Endothelial cell of umbilical vein (primary cell): ENCODE measurements at regions not wholly inside any gene's neighbourhood (a gene's known extent, or its start where the extent isn't known, plus 50 kb on each side); places are given as distances from the start of the nearest gene placed in this dataset.

Experiments
- BruUV-seq: library from RNA; stranded (reverse); fragments of 400-500 nt; replicated peaks from 2 replicates; lab custom pipeline; 2021; lab: Mats Ljungman, UMichigan
- CTCF ChIA-PET: fragments of 300-600, 350-600 bp; sonication (Branson Sonifier 250); formaldehyde crosslinking; loops from one replicate; lab custom pipeline; 2021; ENCODE audit warnings: antibody characterized with exemption, inconsistent platforms; lab: Charles Lee
- POLR2A ChIA-PET: fragments of 300-600, 350-600 bp; sonication (Branson Sonifier 250); formaldehyde crosslinking; loops from one replicate; lab custom pipeline; 2021; ENCODE audit warnings: antibody characterized with exemption, inconsistent platforms; lab: Charles Lee
- DNase-seq: peaks from one replicate; pipeline ENCODE4 v3.0.0-alpha.2; 2011; ENCODE audit warnings: low read depth, low spot score
- FAIRE-seq: peaks from 2 replicates; lab custom pipeline; 2011; peaks lifted over from hg19 to GRCh38; lab: Jason Lieb, UNC
- H2AFZ ChIP-seq: 2 replicates; pipeline ENCODE4 v1.6.0; 2012; ENCODE audit warnings: low read depth, low read length, control low read depth, inconsistent platforms
- H3K27ac ChIP-seq: 2 replicates; pipeline ENCODE4 v1.5.1; 2011; ENCODE audit warnings: low read depth, mild to moderate bottlenecking, control low read depth, low read length, moderate library complexity; ENCODE audit not compliant: insufficient read depth
- H3K27me3 ChIP-seq, 2 experiments: 2 replicates each; pipeline versions ENCODE4 v1.6.0 to v1.6.1; 2011; ENCODE audit warnings: low read length in 2 of 2, mixed read lengths in 1 of 2; ENCODE audit not compliant: control insufficient read depth in 2 of 2, insufficient read depth in 2 of 2
- H3K36me3 ChIP-seq, 2 experiments: 2 replicates in 1 of 2; 3 replicates in 1 of 2; pipeline ENCODE4 v1.5.1; 2011; ENCODE audit warnings: low read length in 2 of 2, mild to moderate bottlenecking in 1 of 2, moderate library complexity in 1 of 2; ENCODE audit not compliant: control insufficient read depth in 2 of 2, insufficient read depth in 2 of 2; ENCODE audit errors: extremely low read depth in 1 of 2
- H3K4me1 ChIP-seq: 3 replicates; pipeline ENCODE4 v1.5.1; 2011; ENCODE audit warnings: mild to moderate bottlenecking, low read length; ENCODE audit not compliant: control insufficient read depth, insufficient read depth; ENCODE audit errors: extremely low read depth
- H3K4me2 ChIP-seq: 2 replicates; pipeline ENCODE4 v1.6.1; 2011; ENCODE audit warnings: low read length, control low read depth, mixed read lengths; ENCODE audit not compliant: insufficient read depth
- H3K4me3 ChIP-seq, 3 experiments: fragments of 200-600 bp in 1 of 3; sonication (generic), shearing (Covaris generic) in 1 of 3; replicated peaks in 1 of 3; 2 replicates each; pipeline ENCODE4 v1.5.1; 2011 to 2016; ENCODE audit warnings: control low read depth in 3 of 3, low read length in 3 of 3, mild to moderate bottlenecking in 2 of 3, inconsistent platforms in 1 of 3, low read depth in 1 of 3, moderate library complexity in 1 of 3; ENCODE audit not compliant: insufficient read depth in 1 of 3
- H3K79me2 ChIP-seq: 2 replicates; pipeline ENCODE4 v1.6.0; 2012; ENCODE audit warnings: low read length, inconsistent platforms; ENCODE audit not compliant: control insufficient read depth, insufficient read depth
- H3K9ac ChIP-seq: replicated peaks from 2 replicates; pipeline ENCODE3; 2011; ENCODE audit warnings: low read length, control low read depth; ENCODE audit not compliant: insufficient read depth; ENCODE audit errors: extremely low read depth
- H3K9me1 ChIP-seq: replicated peaks from 3 replicates; pipeline ENCODE4 v1.6.0; 2011; ENCODE audit warnings: mild to moderate bottlenecking, low read length; ENCODE audit not compliant: control insufficient read depth, insufficient read depth; ENCODE audit errors: extremely low read depth
- H3K9me3 ChIP-seq: replicated peaks from 2 replicates; pipeline ENCODE4 v1.5.1; 2012; ENCODE audit warnings: low read length, inconsistent platforms; ENCODE audit not compliant: control insufficient read depth, insufficient read depth
- H4K20me1 ChIP-seq: replicated peaks from 2 replicates; pipeline ENCODE3; 2011; ENCODE audit warnings: mild to moderate bottlenecking, low read length; ENCODE audit not compliant: control insufficient read depth, insufficient read depth; ENCODE audit errors: extremely low read depth
- EZH2 ChIP-seq: IDR thresholded peaks from 2 replicates; pipeline ENCODE4 v1.6.1; 2012; ENCODE audit warnings: borderline replicate concordance, low read depth, mild to moderate bottlenecking, moderate library complexity, low read length, inconsistent platforms; ENCODE audit not compliant: severe bottlenecking
- FOS ChIP-seq: IDR thresholded peaks from 2 replicates; pipeline ENCODE4 v1.6.1; 2011; ENCODE audit warnings: mild to moderate bottlenecking, low read length, moderate library complexity, borderline replicate concordance; ENCODE audit not compliant: insufficient read depth
- GATA2 ChIP-seq: IDR thresholded peaks from 2 replicates; pipeline ENCODE4 v1.7.0; 2011; ENCODE audit warnings: low read depth, mild to moderate bottlenecking, moderate library complexity, mixed read lengths, low read length; ENCODE audit not compliant: insufficient read length, insufficient read depth
- JUN ChIP-seq: IDR thresholded peaks from 2 replicates; pipeline ENCODE4 v1.6.1; 2011; ENCODE audit warnings: borderline replicate concordance, low read depth; ENCODE audit not compliant: insufficient read length, insufficient read depth
- MYC ChIP-seq: IDR thresholded peaks from one replicate; pipeline ENCODE4 v1.6.1; 2011; ENCODE audit warnings: mild to moderate bottlenecking, low read depth, low read length
- POLR2A ChIP-seq: IDR thresholded peaks from 2 replicates; pipeline ENCODE4 v1.6.1; 2012; ENCODE audit warnings: low read depth, mild to moderate bottlenecking, control low read depth, low read length
- POLR2AphosphoS5 ChIP-seq: IDR thresholded peaks from 2 replicates; pipeline ENCODE4 v1.6.1; 2012; ENCODE audit warnings: low read depth, mild to moderate bottlenecking, control low read depth, low read length, moderate library complexity; ENCODE audit not compliant: insufficient read depth
- dilution Hi-C: fragments of 300-500 bp; cut with MboI; formaldehyde crosslinking; loops from one replicate; pipeline ENCODE4 v1.15.0; 2019; ENCODE audit warnings: low sequenced_read_pairs; ENCODE audit not compliant: extremely low pct_ligation_motif_present
- intact Hi-C: fragments of 100-400 bp; cut with micrococcal nuclease; formaldehyde crosslinking; loops from one replicate; pipeline ENCODE4 v1.10.0; 2022
- TF ChIP-seq, protein P1 (sequence below): IDR thresholded peaks from 2 replicates; pipeline ENCODE4 v1.6.1; 2011; ENCODE audit not compliant: insufficient read depth, insufficient read length
- TF ChIP-seq, protein P2 (sequence below), 2 donors: IDR thresholded peaks; 1 replicate in 1 of 2; 2 replicates in 1 of 2; pipeline ENCODE4 v1.5.1; 2011; ENCODE audit warnings: low read length in 2 of 2, mild to moderate bottlenecking in 2 of 2, moderate library complexity in 2 of 2, control low read depth in 1 of 2, inconsistent platforms in 1 of 2, low read depth in 1 of 2; ENCODE audit not compliant: insufficient read depth in 1 of 2; ENCODE audit errors: extremely low read depth in 1 of 2

DNA sequence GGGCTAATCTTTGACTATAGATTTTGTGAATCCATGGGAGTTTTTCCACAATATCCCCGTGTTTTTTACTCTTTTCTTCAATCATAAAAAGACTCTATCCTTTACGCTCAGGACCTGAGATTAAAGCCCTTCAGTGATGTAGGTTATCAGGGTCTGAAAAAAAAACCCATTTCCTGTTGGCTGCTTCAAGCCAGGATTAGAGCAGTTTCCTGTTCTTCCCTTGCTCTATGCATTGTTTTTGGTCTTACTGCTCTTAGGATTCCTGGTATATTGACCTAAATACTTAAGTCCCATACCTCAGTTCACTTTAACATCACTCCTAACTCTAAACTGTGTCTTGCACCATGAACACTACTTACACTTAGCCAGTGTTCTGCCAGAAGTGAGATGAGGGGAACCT, 319.3 kb upstream of the CHD1 start:
- TF ChIP-seq FOS (no peak), MYC (no peak), JUN (no peak), POLR2A (no peak), GATA2 (no peak), POLR2AphosphoS5 (no peak), EZH2 (no peak)
- TF ChIP-seq, protein P1, sequence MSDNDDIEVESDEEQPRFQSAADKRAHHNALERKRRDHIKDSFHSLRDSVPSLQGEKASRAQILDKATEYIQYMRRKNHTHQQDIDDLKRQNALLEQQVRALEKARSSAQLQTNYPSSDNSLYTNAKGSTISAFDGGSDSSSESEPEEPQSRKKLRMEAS, result no peak
- TF ChIP-seq, protein P2, sequence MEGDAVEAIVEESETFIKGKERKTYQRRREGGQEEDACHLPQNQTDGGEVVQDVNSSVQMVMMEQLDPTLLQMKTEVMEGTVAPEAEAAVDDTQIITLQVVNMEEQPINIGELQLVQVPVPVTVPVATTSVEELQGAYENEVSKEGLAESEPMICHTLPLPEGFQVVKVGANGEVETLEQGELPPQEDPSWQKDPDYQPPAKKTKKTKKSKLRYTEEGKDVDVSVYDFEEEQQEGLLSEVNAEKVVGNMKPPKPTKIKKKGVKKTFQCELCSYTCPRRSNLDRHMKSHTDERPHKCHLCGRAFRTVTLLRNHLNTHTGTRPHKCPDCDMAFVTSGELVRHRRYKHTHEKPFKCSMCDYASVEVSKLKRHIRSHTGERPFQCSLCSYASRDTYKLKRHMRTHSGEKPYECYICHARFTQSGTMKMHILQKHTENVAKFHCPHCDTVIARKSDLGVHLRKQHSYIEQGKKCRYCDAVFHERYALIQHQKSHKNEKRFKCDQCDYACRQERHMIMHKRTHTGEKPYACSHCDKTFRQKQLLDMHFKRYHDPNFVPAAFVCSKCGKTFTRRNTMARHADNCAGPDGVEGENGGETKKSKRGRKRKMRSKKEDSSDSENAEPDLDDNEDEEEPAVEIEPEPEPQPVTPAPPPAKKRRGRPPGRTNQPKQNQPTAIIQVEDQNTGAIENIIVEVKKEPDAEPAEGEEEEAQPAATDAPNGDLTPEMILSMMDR (IDR thresholded peaks at IDR 0.05; ENCODE audit: extremely low read depth in 1 of 2, insufficient read depth in 1 of 2, low read depth in 1 of 2, low read length in 2 of 2), result no peak
- Histone ChIP-seq H3K4me1 (peaks cover 8% of the 10 kb centered on the region), H3K9me1 (no peaks in the 10 kb centered on the region), H3K36me3 (no peaks in the 10 kb centered on the region), H3K9me3 (no peaks in the 10 kb centered on the region), H3K79me2 (no peaks in the 10 kb centered on the region), H3K4me2 (peak overlapping the region; percentile 17), H3K27ac (no peak overlapping the region), H4K20me1 (no peaks in the 10 kb centered on the region), H3K27me3 (no peaks in the 10 kb centered on the region), H3K9ac (no peak overlapping the region), H3K4me3 (no peak overlapping the region), H2AFZ (peak overlapping the region; percentile 82)
- intact Hi-C loops, result no loop called here
- FAIRE-seq (peak; percentile 75), DNase-seq (peak; percentile 53)
- ChIA-PET CTCF (no interaction called here), POLR2A (no interaction called here)
- dilution Hi-C loops, result no loop called here
- no TSS peak for BruUV-seq
